HG03571 (cell line): ENCODE measurements at regions not wholly inside any gene's neighbourhood (a gene's known extent, or its start where the extent isn't known, plus 50 kb on each side); places are given as distances from the start of the nearest gene placed in this dataset.

Experiments
- ATAC-seq: cut with Tn5 transposase; IDR thresholded peaks from one replicate; pipeline ENCODE4 v1.9.1; 2021; ENCODE audit not compliant: unreplicated experiment

DNA sequence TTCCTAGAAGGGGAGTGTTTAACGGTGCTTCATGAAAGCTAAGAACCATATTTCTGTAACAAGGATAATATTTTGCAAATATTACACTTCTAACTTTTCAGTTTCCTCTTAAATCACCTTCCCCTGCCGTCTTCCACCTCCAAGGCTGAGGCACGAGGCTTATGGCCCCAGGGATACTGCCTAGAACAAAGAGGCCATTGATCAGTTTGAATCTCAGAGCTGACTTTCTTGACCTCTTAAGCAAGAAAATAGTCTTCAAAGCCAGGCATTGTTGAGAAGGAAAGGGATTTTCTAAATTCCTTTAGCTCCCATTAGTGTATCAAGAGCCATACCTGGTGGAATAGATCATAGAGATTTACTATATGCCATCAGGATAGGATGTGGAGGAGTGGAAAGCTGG lies 566.2 kb downstream of the BNC2 start:
- no peak for ATAC-seq

DNA sequence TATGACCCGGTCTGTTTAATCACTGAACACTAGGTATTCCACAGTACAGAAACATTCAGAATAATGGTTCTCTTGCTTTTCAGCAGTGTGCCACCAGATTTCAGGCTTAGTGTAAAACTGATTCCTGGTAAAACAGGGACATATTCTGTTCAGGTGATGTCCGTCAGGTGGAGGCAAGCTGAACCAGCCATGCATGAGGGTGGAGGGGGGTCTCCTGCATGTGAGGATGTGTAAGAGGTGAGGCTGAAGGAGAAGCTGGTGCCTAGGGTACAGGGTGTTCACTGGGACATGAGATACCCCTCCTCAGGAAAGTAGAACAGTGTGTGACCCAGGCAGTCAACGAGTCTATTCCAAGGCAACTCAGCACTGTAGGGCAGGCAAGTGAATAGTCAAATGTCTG lies 563.9 kb downstream of the BNC2 start:
- no peak for ATAC-seq

DNA sequence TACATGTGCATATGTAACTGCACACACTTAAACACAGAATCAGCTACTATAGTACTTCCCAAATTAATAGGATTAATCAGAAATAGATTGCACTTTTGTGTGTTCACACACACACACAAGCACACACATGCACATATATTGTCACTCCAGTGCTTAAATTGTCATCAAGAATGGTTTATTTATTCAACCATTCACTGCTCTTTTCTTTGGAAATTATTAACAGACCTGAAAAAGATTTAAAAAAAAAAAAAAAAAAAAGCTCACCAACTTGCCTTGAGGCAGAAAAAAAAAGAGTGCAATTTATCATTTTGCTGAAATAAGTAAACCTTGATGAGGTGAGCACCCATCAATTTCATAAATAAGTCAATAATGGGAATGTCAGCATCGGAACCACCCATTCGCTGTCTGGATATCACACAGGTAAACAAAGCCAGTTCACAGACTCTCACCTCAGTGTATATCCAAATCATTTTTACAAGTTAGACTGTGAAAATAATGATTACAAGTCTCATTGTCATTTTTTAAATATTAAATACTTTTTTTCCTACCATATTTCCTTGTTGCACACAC lies 562.8 kb downstream of the BNC2 start:
- no peak for ATAC-seq

DNA sequence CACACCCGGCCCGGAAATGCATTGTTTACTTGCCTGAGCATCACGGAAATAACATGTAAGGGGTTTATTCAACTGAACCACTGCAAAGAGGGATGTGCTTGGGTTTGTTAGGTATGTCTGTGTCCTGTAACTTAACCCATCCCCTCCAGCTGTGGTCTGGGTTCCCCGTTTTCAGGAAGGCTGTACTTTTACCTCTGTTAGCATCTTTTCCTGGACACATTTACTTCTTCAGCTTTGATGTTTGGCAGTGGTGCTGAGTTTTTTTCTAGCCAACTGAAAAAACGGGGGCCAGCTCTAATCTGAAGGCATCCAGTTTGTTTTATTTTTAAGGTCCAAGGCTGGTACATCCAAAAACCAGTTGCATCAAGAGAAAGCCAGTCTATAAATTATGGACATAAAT lies 561.8 kb downstream of the BNC2 start:
- ATAC-seq: no peak

DNA sequence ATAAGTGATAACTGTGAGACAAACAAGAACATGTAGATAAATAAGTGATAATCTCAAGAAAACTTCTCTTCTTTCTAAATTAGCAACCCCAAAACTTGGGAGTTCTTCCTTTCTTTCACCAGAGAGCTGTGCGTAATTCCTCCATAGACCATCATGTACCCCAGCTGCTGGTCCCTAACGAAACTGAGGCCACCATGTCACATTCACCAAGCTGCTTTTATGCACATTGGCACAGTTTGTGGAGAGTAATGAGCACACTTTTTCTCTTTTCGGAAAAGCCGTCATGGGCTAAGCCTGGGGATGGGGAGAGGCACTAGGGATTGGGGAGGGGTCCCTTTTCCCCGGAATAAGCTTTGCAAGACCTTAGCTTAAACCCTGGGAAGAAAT lies 561.4 kb downstream of the BNC2 start:
- ATAC-seq: no peak

DNA sequence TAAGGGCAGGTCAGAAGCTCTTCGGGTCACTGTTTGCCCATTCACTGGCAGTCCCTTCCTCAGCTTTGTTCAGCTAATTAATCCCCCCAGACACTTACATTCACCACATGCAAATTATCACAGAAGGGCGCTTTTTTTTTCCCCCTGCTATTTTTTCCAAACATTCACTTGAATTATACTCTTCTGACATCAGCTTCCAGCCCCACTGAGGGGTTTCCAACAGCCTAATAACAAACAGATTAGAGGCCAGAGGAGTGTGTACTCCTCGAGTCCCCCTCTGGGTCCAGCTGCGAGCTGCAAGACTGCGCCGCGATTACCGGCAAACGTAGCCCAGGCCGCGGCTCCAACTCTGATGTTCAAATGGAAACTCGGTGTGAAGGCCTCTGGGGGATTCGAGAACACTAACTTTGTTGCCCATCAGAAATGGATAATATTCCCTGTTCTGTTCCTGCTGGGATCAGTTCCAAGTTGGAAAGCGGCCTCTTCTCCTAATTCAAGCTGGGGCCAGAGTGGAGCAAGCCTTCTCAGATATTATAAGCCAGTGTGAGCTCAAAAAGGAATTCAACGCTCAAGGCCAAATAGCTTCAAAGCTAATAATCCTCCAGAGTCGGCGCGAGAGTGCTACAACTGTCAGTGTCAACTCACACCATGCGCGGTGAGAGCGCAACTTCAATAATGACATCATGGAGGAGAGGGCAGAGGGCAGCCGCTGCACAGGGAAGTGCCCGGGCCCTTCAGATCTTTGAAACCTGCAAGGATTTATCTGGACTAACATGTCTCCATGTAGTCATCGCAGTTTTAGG lies 560.8 kb downstream of the BNC2 start:
- no peak for ATAC-seq

DNA sequence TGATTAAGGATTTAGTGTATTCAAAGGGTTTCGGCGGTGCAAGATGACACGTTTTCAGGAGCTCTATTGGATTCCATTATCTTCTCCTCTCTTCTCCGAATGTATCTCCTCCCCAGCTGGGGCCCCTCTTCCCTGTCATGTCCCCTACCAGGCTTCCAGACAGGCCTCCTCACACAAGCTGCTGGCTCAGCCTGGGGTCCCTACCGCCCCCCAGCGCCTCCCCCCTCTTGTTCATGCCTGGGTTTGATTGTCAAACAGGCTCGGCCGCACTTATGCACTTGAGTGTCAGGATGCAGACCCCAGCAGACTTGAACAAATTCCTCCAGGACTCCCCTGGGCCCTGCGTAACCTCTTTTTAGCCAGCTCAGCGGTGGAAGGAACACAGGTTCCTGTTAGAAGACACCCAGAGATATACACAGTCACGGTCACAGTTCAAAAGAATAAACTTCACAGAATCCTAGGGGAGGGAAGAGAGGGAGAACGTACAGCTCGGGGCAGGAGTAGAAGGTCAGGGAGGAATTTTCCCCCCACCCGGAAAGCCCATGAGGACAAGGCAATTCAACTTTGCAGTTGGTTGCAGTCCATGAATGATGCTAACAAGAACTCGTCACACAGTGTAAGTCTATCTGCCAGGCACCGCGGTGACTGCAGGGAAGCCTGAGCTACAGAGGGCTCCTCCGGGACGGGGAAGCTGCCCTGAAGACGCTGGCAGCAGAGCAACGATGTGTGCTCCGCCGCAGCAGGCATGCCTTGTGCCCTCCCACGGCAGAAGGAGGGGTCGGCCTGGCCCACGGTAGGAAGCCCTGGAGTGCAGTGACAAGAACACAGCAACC lies 560.0 kb downstream of the BNC2 start:
- no peak for ATAC-seq

DNA sequence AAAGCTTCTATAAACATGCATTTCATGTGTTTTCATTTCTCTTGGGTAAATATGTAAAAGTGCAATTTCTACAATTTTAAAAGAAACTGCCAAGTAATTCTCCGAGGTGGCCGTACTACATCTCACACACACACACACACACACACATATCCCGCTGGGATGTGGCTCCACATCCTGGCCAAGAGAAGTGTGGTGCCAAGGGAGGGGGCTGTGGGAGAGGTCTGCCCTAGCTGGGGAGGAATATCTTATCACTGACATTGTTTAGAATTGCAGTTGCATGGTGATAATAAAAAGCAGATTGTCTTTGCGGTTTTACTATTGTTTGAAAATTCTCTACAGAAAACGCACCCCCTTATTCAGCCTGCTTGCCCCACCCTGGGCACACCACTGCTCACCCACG lies 558.4 kb downstream of the BNC2 start:
- no peak for ATAC-seq

DNA sequence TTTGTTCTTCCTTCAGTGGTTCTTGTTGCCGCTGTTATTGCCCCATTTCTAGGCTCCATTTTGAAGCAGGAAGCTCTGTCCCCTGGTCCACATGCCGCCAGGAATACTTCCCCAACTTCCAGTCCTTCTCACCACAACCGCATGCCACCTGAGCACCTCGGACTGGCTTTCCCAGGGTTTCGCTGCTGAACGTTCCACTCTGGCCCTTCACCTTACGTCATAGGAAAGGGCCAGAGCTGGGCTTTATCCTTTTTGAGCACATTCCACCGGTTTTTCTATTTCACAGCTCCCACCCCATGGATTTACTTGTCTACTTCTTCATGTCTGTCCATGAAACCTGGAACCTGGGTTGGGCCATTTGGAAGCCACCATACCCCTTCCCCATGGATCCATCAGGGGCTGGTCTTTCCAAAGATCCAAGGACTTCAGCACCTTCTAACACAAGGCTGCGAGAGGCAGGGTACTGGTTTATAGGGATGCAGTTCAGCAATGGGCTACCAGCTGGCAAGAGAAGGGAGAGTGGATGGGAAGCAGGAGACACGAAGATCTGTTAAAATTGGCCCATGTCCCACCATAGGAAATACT lies 557.4 kb downstream of the BNC2 start:
- ATAC-seq: no peak

DNA sequence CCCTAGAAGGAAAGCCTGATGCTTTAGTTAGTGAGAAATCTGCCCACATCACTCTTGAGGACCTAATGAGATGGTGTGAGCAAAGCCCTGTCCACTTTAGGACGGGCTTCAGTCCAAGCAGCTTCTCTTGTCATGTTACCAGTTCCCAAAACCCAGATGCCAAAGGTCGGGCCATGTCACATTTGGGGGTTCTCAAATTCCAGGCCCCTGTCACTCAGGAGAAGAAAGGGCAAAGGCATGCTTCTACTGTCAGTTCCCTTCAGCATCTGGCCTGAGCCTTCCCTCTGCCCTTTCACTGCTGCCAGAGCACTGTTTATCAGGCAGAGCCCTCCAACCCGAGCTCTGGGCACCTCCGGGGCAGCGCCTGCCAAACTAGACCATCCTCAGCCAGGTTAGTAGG lies 556.0 kb downstream of the BNC2 start:
- ATAC-seq: no peak

DNA sequence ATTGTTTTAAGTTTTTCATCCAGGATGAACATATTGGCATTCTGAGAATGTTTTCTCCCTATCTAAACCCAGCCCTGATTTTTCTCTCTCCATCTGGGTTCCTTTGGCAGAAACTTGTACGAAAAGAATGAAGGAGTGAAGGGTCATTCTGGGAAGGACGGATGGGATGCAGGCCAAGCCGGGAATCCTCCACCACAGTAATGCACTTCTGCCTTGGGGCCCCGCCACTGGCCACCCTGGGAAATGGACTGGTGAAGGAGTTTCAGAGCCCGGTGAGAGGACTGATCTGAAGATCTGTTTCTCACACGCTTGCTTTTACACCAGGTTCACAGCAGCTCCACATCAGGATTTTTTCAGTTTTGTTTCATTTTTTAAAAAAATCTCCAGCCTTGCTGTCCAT lies 554.8 kb downstream of the BNC2 start:
- no peak for ATAC-seq

DNA sequence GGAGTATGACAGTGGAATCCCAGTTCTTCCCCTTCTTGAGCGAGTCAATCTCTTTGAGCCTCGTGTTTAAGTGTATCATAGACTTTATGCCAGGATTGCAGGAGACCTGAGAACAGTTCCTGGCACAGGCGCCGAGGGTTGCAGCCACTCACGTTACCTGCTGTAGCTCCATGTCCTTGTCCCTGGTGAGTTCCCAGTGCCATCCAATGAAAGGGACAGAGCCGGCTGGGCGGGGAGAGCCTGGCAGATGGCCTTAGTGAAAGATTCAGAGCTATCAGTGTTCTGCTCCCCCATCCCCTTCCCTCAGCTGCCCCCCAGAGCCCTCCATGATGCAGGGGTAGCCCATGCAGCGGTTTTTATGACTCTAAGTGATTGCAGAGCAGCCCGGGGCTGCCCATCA lies 554.0 kb downstream of the BNC2 start:
- no peak for ATAC-seq

DNA sequence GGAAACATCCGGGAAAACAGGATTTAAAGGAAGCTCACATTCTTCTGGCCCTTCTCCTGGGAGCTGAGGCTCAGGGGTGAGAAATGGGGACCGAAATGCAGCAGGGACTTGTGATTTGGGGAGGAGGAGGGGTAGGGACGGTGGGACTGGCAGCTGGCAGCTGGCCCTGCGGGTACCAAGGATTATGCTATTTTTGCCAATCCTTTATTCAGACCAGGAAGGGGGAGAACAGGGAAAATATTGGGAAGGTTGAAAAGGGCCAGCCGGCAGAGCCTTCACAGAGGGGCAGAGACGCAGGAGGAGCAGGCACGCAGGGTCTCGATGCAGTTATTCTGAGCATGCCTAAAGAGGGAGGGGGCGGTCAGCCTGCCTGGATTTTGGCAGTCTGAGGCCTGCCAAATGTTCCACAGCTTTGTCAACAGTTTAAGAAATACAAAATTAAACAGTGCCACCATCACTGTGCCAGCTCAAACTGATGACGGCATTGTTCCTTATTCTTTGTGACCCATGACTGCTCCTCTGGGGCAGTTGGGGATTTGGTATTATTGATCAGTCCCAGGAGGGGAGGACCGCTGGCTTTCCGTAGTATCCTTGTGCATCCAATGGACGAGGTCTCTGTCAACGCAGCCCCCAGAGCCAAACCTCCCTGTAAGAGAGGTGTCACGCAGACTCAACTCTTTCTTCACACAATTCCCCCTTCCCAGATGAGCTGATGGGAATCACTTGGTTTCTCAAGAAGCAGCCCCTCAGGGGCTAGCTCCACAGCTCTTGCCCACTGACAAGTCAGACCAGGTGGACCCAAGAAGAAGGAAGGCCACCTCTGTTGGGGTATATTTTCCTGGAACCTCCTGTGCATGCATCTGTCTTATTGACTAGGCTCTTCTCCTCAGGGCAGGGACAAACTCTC lies 553.3 kb downstream of the BNC2 start:
- ATAC-seq: no peak

DNA sequence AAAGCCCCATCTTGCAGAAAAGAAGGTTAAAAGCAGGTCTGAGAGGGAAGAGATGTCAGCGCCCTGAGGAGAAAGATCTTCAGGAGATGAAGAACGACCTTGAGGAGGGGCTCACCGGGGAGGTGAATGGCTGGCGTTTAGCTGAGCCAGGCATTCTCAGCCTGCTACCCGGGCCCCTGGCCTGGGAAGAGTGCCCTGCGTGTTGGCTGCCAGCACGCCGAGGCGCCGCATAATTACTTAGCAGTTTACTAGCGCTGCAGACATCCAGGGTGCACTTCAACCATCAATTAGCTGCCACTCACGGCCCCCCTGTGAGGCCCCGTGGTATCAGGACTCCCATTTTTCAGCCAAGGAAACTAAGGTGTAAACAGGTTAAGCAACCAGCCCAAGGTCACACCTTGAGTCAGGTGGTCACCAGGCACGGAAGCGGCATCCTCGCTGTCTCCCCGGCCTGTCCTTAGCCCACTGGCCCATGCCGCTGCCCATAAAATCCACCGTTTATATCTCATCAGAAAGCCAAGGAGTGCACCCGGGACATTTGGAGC lies 551.9 kb downstream of the BNC2 start:
- ATAC-seq: no peak

DNA sequence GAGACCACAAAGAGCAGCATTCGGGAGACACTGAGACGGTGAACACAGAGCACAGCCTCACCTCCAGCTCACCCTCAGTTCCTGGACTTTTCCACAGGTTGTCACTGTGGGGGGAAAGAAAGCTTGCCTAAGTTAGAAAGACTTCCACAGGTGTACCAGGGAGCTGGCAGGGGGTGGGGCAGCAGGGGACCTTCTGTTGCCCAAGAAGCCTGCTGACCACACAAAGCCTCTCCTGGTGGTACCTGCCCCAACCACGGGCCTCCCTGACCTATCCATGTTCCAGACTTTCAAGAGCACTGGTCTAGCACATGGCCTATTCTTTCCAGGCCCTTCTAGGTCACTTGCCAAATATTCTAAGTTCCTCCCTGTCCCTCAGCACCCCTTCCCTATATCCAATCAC lies 550.8 kb downstream of the BNC2 start:
- no peak for ATAC-seq

DNA sequence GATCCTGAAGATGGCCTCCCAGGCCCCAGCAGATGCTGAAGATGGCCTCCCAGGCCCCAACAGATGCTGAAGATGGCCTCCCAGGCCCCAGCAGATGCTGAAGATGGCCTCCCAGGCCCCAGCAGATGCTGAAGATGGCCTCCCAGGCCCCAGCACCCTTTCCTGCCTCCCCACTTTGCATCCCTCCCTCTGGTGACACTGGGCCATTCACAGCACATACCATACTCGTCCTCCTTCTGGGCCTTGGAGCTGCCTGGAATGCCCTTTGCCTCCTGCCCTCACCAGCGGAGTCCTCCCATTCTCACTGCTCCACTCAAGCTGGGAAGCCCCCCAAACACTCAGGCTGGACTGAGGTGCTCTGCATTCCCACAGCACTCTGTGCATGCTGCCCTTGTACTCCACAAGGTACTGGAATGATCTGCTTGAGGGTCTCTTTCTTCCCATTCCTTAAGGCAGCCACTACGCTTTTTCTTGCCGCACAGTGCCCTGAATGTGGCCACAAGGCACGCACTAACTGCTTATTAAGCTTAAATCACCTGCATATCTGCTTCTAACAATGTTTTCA lies 550.0 kb downstream of the BNC2 start:
- ATAC-seq: no peak

DNA sequence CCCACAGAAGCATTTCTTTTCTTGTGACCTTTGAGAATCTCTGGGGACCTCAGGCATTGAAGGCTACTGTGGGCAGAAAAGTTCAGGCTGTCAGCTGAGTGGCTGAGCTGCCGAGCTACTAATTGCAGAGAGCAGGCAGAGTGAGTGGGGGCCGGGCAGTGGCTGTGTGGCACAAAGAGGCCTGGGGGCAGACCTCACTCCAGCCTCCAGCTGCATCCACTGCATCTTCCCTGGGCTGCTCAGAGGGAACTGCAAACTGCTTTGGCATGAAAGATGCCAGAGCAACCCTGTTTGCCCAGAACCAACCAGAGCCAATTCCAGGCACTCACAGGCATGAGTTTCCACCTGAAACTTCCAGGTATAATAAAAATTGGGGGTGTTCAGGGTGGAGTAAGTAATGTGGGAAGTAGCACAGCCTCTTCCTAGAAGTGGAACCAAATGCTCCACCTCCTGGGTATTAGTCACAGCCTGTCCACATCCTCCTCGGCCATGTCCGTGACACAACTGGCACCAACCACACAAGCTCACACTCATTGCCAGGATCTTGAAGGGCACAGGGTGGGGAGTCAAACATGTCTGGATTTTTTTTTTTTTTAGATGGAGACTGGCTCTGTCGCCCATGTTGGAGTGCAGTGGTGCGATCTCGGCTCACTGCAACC lies 548.9 kb downstream of the BNC2 start:
- ATAC-seq: no peak

DNA sequence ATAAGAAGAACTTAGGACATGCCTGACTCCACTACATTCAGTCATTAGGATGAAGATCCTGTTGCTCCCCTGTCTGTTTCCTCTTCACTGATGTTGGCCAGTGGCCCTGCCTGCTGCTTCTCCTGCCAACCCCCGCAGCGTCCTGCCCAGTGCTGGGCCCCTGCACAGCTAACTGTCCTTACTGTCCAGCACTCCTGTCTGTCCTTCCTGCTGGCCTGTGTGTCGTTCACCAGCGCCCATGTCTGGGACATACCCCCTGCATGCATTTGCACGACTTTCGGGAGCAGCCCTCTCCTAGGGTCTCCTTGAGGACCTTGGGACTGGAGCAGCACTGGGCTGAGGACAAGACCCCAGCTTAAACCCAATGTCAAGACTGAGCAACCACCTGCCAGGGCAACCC lies 547.6 kb downstream of the BNC2 start:
- no peak for ATAC-seq

DNA sequence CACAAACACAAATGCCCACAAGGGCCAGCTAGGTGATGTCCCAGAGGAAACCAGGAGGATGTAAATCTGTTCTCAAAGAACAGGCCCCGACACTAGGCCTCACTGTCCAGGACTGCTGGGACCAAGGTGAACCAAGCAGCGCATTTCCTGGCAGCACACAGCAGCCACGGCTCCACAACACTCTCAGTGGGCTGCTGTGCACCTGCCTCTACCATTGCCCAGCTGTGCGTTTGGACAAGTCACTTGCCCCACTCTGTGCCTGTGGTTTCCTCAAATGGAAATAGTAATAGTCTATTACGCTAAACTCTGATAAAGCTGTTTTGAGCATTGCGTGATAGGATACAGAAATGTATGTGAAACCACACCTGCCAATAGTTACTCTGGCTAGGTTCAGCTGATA lies 544.5 kb downstream of the BNC2 start:
- no peak for ATAC-seq

DNA sequence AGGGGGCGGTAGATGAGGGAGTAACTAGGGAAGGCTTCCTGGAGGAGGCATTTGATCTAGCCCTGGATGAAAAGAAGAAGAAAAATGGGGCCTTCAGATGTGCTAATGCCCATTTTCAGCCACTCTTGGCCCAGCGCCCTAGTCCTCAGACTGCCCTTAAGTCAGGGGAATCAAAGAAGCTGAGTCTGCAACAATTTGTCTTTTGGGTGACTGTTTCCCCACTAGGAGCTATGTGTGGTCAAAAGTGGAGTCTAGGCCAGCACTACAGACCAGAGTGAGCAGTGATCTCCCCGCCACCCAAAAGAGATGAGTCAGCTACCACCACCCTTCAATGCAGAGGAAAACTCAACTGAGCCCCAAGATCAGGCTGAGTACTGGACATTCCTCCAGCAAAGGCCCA lies 542.1 kb downstream of the BNC2 start:
- no peak for ATAC-seq
